ENCODE measurements at regions not wholly inside any gene's neighbourhood (a gene's known extent, or its start where the extent isn't known, plus 50 kb on each side); places are given as distances from the start of the nearest gene placed in this dataset.

DNA sequence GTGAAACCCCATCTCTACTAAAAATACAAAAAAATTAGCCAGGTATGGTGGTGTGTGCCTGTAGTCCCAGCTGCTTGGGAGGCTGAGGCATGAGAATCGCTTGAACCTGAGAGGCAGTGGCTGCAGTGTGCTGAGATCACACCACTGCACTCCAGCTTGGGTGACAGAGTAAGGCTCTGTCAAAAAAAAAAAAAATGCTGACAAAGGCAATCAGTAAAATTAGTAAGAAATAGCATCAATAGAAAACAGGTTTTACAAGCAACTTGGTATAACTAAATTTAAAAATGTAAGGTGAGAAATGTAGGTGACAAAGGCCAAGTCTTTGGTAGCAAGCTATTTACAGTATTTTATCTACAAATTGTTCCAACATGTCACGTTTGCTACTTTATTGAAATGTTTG, 421.4 kb upstream of the RGPD4 start:
- TF ChIP-seq, protein P1, sequence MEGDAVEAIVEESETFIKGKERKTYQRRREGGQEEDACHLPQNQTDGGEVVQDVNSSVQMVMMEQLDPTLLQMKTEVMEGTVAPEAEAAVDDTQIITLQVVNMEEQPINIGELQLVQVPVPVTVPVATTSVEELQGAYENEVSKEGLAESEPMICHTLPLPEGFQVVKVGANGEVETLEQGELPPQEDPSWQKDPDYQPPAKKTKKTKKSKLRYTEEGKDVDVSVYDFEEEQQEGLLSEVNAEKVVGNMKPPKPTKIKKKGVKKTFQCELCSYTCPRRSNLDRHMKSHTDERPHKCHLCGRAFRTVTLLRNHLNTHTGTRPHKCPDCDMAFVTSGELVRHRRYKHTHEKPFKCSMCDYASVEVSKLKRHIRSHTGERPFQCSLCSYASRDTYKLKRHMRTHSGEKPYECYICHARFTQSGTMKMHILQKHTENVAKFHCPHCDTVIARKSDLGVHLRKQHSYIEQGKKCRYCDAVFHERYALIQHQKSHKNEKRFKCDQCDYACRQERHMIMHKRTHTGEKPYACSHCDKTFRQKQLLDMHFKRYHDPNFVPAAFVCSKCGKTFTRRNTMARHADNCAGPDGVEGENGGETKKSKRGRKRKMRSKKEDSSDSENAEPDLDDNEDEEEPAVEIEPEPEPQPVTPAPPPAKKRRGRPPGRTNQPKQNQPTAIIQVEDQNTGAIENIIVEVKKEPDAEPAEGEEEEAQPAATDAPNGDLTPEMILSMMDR (IDR thresholded peaks at IDR 0.05) = no peak
- TF ChIP-seq POLR2AphosphoS5 (IDR thresholded peaks at IDR 0.05) = no peak

All from esophagus muscularis mucosa (tissue), 3 donors.